ENCODE measurements at regions not wholly inside any gene's neighbourhood (a gene's known extent, or its start where the extent isn't known, plus 50 kb on each side); places are given as distances from the start of the nearest gene placed in this dataset. TPM values are rescaled to one million over a fixed set of nuclear protein-coding genes. Genes with fewer than 3 reads are reported as not detected.

- DNase-seq (ENCODE audit: missing footprints) (no peak), ATAC-seq (no peak)
- intact Hi-C loops (cut with DNase I), result no loop called here
Observed at GRCh38 chr13:57017357-57017756, 123.4 kb upstream of the PRR20A start.

GRCh38 chr13:57018915-57019314 lies 121.8 kb upstream of the PRR20A start:
- intact Hi-C loops (cut with DNase I), result no loop called here
- DNase-seq (ENCODE audit: missing footprints), result no peak
- ATAC-seq, result no peak

DNA sequence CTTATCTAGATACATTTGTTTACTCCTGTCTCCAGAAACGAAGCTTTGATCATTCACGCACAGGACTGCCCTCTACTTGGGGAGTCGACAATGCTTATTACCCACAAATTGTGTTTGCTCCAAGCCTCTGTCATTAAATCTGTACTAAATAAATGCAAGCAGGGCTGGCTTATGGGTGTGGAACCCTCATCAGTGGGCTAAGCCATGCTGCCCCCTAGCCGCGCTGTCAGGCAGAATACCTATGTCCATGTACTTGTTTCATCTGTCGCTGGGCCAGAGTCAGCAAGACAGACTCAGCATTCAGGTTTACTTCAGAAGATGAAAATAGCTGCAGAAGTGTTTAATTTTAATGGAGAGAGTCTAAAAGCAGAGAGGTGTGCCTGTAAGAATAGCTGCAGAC lies 110.0 kb upstream of the PRR20A start:
- intact Hi-C loops (cut with DNase I), result no loop called here
- no peak for DNase-seq (ENCODE audit: missing footprints)
- ATAC-seq, result no peak

DNA sequence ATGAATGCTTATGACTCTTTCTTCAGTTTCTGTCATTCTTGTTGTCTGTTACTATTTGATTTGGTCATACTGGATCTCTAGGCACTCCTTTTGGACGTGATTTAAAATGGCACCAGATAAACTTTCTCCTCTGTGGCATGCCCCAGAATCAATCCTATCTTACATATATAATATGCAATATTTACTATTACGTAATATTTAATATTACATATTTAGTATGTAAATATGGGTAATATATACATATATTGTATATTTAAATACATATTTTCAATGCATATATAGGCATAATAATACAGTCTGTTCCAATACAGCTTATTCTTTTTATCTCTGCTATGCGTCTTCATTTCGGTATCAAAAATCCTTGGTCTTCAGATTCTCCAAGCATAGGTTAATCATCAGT lies 104.4 kb upstream of the PRR20A start:
- DNase-seq (ENCODE audit: missing footprints), result no peak
- intact Hi-C loops (cut with DNase I), result no loop called here
- ATAC-seq, result no peak

DNA sequence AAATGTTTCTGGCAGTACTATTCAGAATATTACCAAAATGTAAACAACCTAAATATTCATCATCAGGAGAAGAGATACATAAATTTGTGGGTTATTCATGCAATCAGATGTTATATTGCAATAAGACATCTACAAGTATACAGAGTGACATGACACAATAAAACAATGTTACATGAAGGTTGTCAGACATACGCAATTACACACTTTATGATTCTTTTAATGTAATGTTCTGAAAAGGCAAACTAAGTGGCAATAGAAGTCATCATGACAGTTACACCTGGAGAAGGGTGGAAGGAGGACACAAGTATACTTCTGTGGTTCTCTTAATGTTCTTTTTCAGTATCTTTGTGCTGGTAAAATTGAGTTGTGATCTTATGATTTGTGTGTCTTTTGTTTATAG lies 95.8 kb upstream of the PRR20A start:
- no peak for DNase-seq (ENCODE audit: missing footprints)
- intact Hi-C loops (cut with DNase I), result no loop called here
- ATAC-seq, result no peak

DNA sequence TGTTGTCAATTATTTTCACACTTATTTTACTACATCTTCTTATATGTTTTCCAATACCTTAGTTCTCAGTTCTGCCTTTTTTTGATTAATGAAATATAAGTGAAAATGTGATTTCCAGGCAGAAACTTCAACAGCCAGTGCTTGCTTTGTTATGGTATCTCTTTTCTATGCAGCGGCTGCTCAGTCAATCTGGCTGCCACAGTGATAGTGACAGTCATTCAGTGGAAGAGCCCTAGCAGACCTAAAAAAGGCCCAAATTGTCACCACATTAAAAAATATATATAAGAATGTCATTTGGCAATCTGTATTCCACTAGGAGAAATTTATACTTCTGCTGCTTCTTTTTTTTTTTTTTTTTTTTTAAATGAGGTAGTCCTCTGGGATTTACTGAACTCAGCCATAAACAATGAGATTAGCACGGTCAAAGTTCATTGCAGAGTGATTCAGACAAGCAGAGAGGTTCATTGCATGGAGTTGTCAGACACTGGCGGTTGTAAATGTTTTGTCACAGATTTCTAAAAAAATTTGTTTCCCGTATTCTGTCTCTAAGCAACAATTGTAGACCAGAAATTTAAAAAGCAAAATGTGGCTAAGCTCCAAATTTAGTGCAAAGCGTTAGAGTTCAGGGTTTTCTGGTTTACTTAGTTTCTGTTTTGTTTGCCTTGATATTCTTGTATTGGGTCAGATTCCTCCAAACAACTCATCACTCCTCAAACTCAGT lies 94.7 kb upstream of the PRR20A start:
- intact Hi-C loops (cut with DNase I), result no loop called here
- no peak for ATAC-seq
- no peak for DNase-seq (ENCODE audit: missing footprints)

- intact Hi-C loops (cut with DNase I), result no loop called here
- ATAC-seq (no peak), DNase-seq (ENCODE audit: missing footprints) (peak; percentile 9)
Observed at GRCh38 chr13:57056601-57057180, 84.0 kb upstream of the PRR20A start.

- ATAC-seq (no peak), DNase-seq (ENCODE audit: missing footprints) (no peak)
- intact Hi-C loops (cut with DNase I), result no loop called here
Observed at GRCh38 chr13:57063007-57063406, 77.7 kb upstream of the PRR20A start.

DNA sequence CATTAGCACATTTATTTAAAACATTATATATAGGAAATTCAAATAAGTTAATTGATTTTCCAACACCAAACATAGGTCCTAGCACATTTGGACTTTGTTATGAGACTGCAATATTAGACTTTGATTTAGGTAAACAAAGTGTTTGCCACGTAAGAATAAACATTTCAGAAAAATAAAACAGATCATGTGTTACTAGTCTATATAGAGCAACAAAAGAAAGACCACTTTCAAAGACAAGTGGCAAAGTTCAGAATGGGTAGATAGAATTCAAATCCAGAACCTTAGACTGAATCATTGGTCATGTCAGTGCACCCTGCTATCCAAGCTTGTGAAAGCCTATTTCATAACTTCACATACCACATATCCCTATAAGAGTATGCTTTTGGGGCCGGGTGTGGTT lies 66.7 kb upstream of the PRR20A start:
- intact Hi-C loops (cut with DNase I), result no loop called here
- no peak for DNase-seq (ENCODE audit: missing footprints)
- no peak for ATAC-seq

GRCh38 chr13:57075588-57075987 lies 65.1 kb upstream of the PRR20A start:
- ATAC-seq (no peak), DNase-seq (ENCODE audit: missing footprints) (no peak)
- intact Hi-C loops (cut with DNase I), result no loop called here

- no peak for DNase-seq (ENCODE audit: missing footprints)
- intact Hi-C loops (cut with DNase I), result no loop called here
- no peak for ATAC-seq
Observed at GRCh38 chr13:57087006-57087405, 53.7 kb upstream of the PRR20A start.

Small RNA genes in the stretch of these regions (microRNA-seq; reads per million reads assigned to microRNA genes)
- not detected for gene MIR1297
- gene MIR5007, result not detected
